Neural cell (in vitro differentiated cells): ENCODE measurements at regions not wholly inside any gene's neighbourhood (a gene's known extent, or its start where the extent isn't known, plus 50 kb on each side); places are given as distances from the start of the nearest gene placed in this dataset.

Source experiments
- H2AFZ ChIP-seq: fragments of 200-600, 300-800 bp; sonication (generic), shearing (Covaris generic); 2 replicates; pipeline ENCODE4 v1.6.0; 2014; ENCODE audit warnings: low read depth, mild to moderate bottlenecking, antibody characterized with exemption, low read length, moderate library complexity
- H3F3A ChIP-seq: fragments of 200-600 bp; shearing (Covaris generic); 2 replicates; pipeline ENCODE4 v1.6.1; 2016; ENCODE audit warnings: mild to moderate bottlenecking, moderate library complexity, mixed read lengths, antibody characterized with exemption, low read length; ENCODE audit not compliant: insufficient read depth, poor library complexity, severe bottlenecking
- H3K27ac ChIP-seq: fragments of 200-600, 300-800 bp; sonication (generic), shearing (Covaris generic); 2 replicates; pipeline ENCODE4 v1.5.1; 2014; ENCODE audit warnings: mild to moderate bottlenecking, low read length, moderate library complexity
- H3K27me3 ChIP-seq: fragments of 300-800, 200-600 bp; sonication (generic), shearing (Covaris generic); 2 replicates; pipeline ENCODE4 v1.6.0; 2014; ENCODE audit warnings: mild to moderate bottlenecking, low read depth, low read length, moderate library complexity; ENCODE audit not compliant: insufficient read depth
- H3K36me3 ChIP-seq: fragments of 300-800, 200-600 bp; sonication (generic), shearing (Covaris generic); 2 replicates; pipeline ENCODE4 v1.5.1; 2014; ENCODE audit warnings: mild to moderate bottlenecking, antibody characterized with exemption, low read length, moderate library complexity; ENCODE audit not compliant: insufficient read depth
- H3K4me2 ChIP-seq: fragments of 300-800, 200-600 bp; sonication (generic), shearing (Covaris generic); 2 replicates; pipeline ENCODE4 v1.6.0; 2014; ENCODE audit warnings: mild to moderate bottlenecking, low read length
- H3K4me3 ChIP-seq: fragments of 300-800, 200-600 bp; sonication (generic), shearing (Covaris generic); 2 replicates; pipeline ENCODE4 v1.5.1; 2014; ENCODE audit warnings: mild to moderate bottlenecking, low read length, moderate library complexity
- H3K79me2 ChIP-seq: fragments of 200-600 bp; shearing (Covaris generic); replicated peaks from 2 replicates; pipeline ENCODE4 v1.6.0; 2014; ENCODE audit warnings: mild to moderate bottlenecking, low read length, moderate library complexity; ENCODE audit not compliant: insufficient read depth
- H3K9ac ChIP-seq: fragments of 300-800, 200-600 bp; sonication (generic), shearing (Covaris generic); 2 replicates; pipeline ENCODE4 v1.6.1; 2016; ENCODE audit warnings: mild to moderate bottlenecking, low read length, mixed read lengths
- H3K9me2 ChIP-seq: fragments of 200-600 bp; shearing (Covaris generic); 2 replicates; pipeline ENCODE4 v1.6.1; 2016; ENCODE audit warnings: mild to moderate bottlenecking, low read length, mixed read lengths; ENCODE audit not compliant: insufficient read depth
- H3K9me3 ChIP-seq: fragments of 200-600, 300-800 bp; sonication (generic), shearing (Covaris generic); 2 replicates; pipeline ENCODE4 v1.6.1; 2016; ENCODE audit warnings: mild to moderate bottlenecking, mixed run types, low read length, moderate library complexity, mixed read lengths
- H4K20me1 ChIP-seq: fragments of 200-600 bp; shearing (Covaris generic); 2 replicates; pipeline ENCODE4 v1.6.1; 2016; ENCODE audit warnings: mild to moderate bottlenecking, mixed run types; ENCODE audit not compliant: insufficient read depth
- CTCF ChIP-seq: fragments of 450-650 bp; IDR thresholded peaks from 2 replicates; pipeline ENCODE4 v1.5.1; 2014; ENCODE audit warnings: antibody characterized with exemption, mild to moderate bottlenecking, moderate library complexity; ENCODE audit not compliant: poor library complexity, severe bottlenecking
- EP300 ChIP-seq: fragments of 450-650 bp; conservative IDR thresholded peaks from 2 replicates; pipeline ENCODE4 v1.6.1; 2014; ENCODE audit warnings: antibody characterized with exemption, mild to moderate bottlenecking, moderate library complexity; ENCODE audit not compliant: poor library complexity, severe bottlenecking
- EZH2 ChIP-seq: fragments of 200-600, 300-800 bp; shearing (Covaris generic), sonication (generic); IDR thresholded peaks from 2 replicates; pipeline ENCODE4 v1.6.1; 2014; ENCODE audit warnings: antibody characterized with exemption, low read length, borderline replicate concordance, mild to moderate bottlenecking; ENCODE audit not compliant: insufficient read depth, poor library complexity, severe bottlenecking
- MXI1 ChIP-seq: fragments of 450-650 bp; conservative IDR thresholded peaks from 2 replicates; pipeline ENCODE4 v1.6.1; 2014; ENCODE audit warnings: antibody characterized with exemption, mild to moderate bottlenecking; ENCODE audit not compliant: poor library complexity, severe bottlenecking
- POLR2AphosphoS5 ChIP-seq: IDR thresholded peaks from 2 replicates; pipeline ENCODE4 v1.6.1; 2012
- RAD21 ChIP-seq: fragments of 450-650 bp; conservative IDR thresholded peaks from 2 replicates; pipeline ENCODE4 v1.6.1; 2014; ENCODE audit warnings: antibody characterized with exemption, mild to moderate bottlenecking, moderate library complexity
- REST ChIP-seq: IDR thresholded peaks from 2 replicates; pipeline ENCODE4 v1.6.1; 2012; ENCODE audit warnings: borderline replicate concordance
- SMC3 ChIP-seq: fragments of 450-650 bp; conservative IDR thresholded peaks from 2 replicates; pipeline ENCODE4 v1.6.1; 2014; ENCODE audit warnings: antibody characterized with exemption, mild to moderate bottlenecking, moderate library complexity; ENCODE audit not compliant: poor library complexity
- TAF1 ChIP-seq: IDR thresholded peaks from 2 replicates; pipeline ENCODE4 v1.6.1; 2012; ENCODE audit warnings: low read depth

GRCh38 chr20:51175724-51176123 is 152.8 kb upstream of the KCNG1 start:
- Histone ChIP-seq H3K9me2 (no peaks in the 10 kb centered on the region), H4K20me1 (no peaks in the 10 kb centered on the region)

GRCh38 chr20:51175156-51175555 is 152.2 kb upstream of the KCNG1 start:
- no peak overlapping the region for H3K27ac ChIP-seq
- no peak overlapping the region for H3K9ac ChIP-seq
- no peaks in the 10 kb centered on the region for H4K20me1 ChIP-seq
- no peaks in the 10 kb centered on the region for H3K9me3 ChIP-seq
- H2AFZ ChIP-seq, result no peak overlapping the region
- H3K4me3 ChIP-seq, result no peak overlapping the region
- no peak overlapping the region for H3K4me2 ChIP-seq
- H3K79me2 ChIP-seq, result no peaks in the 10 kb centered on the region
- H3K27me3 ChIP-seq, result no peaks in the 10 kb centered on the region
- H3K9me2 ChIP-seq, result no peaks in the 10 kb centered on the region
- no peaks in the 10 kb centered on the region for H3F3A ChIP-seq
- H3K36me3 ChIP-seq, result no peaks in the 10 kb centered on the region
- TF ChIP-seq REST (no peak), SMC3 (no peak), CTCF (no peak), MXI1 (no peak), TAF1 (no peak), EZH2 (no peak)

More at GRCh38 chr20:51175724-51176123, 152.8 kb upstream of the KCNG1 start:
- Histone ChIP-seq H3K9ac (no peak overlapping the region), H3K36me3 (no peaks in the 10 kb centered on the region), H3K4me3 (no peak overlapping the region), H3F3A (no peaks in the 10 kb centered on the region), H3K79me2 (no peaks in the 10 kb centered on the region), H2AFZ (no peak overlapping the region), H3K9me3 (no peaks in the 10 kb centered on the region), H3K4me2 (no peak overlapping the region), H3K27me3 (no peaks in the 10 kb centered on the region), H3K27ac (no peak overlapping the region)
- TF ChIP-seq RAD21, result no peak
- TF ChIP-seq EZH2, result no peak
- TF ChIP-seq CTCF, result no peak
- no peak for TF ChIP-seq EP300
- TF ChIP-seq SMC3, result no peak
- TF ChIP-seq POLR2AphosphoS5, result no peak
- no peak for TF ChIP-seq TAF1
- TF ChIP-seq REST, result no peak
- no peak for TF ChIP-seq MXI1
